ENCODE measurements at regions not wholly inside any gene's neighbourhood (a gene's known extent, or its start where the extent isn't known, plus 50 kb on each side); places are given as distances from the start of the nearest gene placed in this dataset.
A peak's percentile ranks its signal among the peaks of the same experiment; 100 is the strongest.

DNA sequence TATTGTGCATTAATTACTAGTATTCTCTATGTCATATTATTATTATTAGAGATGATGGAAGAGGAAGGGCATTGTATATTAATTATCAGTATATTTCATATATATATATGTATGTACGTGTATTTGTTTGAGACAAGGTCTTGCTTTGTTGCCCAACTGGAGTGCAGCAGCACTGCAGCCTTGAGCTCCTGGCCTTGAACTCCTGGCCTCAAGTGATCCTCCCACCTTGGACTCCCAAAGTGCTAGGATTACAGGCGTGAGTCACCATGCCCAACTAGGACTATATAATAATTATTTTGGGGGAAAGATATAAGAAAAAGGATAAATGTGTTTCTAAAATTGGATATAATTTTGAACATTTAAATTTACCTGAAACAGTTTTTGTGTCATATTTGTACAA, 63.2 kb upstream of the USP24 start:
- H3K4me2 ChIP-seq (ENCODE audit: low read length) = no peak overlapping the region
- H3K4me3 ChIP-seq (ENCODE audit: low read depth, low read length, poor library complexity, severe bottlenecking) = no peak overlapping the region
- H3K4me1 ChIP-seq (ENCODE audit: insufficient read depth, low read length, poor library complexity, severe bottlenecking) = peaks cover 16% of the 10 kb centered on the region
- TF ChIP-seq EZH2phosphoT487 (IDR thresholded peaks at IDR 0.05; ENCODE audit: borderline replicate concordance, low read depth, low read length) = no peak
- TF ChIP-seq, protein P1, sequence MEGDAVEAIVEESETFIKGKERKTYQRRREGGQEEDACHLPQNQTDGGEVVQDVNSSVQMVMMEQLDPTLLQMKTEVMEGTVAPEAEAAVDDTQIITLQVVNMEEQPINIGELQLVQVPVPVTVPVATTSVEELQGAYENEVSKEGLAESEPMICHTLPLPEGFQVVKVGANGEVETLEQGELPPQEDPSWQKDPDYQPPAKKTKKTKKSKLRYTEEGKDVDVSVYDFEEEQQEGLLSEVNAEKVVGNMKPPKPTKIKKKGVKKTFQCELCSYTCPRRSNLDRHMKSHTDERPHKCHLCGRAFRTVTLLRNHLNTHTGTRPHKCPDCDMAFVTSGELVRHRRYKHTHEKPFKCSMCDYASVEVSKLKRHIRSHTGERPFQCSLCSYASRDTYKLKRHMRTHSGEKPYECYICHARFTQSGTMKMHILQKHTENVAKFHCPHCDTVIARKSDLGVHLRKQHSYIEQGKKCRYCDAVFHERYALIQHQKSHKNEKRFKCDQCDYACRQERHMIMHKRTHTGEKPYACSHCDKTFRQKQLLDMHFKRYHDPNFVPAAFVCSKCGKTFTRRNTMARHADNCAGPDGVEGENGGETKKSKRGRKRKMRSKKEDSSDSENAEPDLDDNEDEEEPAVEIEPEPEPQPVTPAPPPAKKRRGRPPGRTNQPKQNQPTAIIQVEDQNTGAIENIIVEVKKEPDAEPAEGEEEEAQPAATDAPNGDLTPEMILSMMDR (conservative IDR thresholded peaks at IDR 0.05; ENCODE audit: low read length) = no peak
- no peaks in the 10 kb centered on the region for H4K20me1 ChIP-seq (ENCODE audit: insufficient read depth, low read length)
- no peaks in the 10 kb centered on the region for H3K79me2 ChIP-seq (ENCODE audit: insufficient read depth, low read depth, low read length)
- intact Hi-C loops (cut with micrococcal nuclease; ENCODE audit: unreplicated experiment) = no loop called here
- no peaks in the 10 kb centered on the region for H3K36me3 ChIP-seq (ENCODE audit: insufficient read depth, low read length)
- no peak overlapping the region for H3K27ac ChIP-seq (ENCODE audit: low read depth, low read length, poor library complexity, severe bottlenecking)
- H3K9me2 ChIP-seq (ENCODE audit: insufficient read depth, low read length) = no peaks in the 10 kb centered on the region
- BruUV-seq (replicated peaks) = no TSS peak
- H3K9me3 ChIP-seq (ENCODE audit: low read length) = no peaks in the 10 kb centered on the region
- DNase-seq (ENCODE audit: low spot score) = no peak
- POLR2A ChIA-PET = interaction anchor here (1.3 kb wide), 1 partner anchor 140 kb away, joined by 4 read pairs; no protein-coding TSS in a partner anchor
- no peak overlapping the region; the same call in 1 of the 2 replicates for H2AFZ ChIP-seq (ENCODE audit: low read length)
- CTCF ChIA-PET (ENCODE audit: unreplicated experiment) = no interaction called here

DNA sequence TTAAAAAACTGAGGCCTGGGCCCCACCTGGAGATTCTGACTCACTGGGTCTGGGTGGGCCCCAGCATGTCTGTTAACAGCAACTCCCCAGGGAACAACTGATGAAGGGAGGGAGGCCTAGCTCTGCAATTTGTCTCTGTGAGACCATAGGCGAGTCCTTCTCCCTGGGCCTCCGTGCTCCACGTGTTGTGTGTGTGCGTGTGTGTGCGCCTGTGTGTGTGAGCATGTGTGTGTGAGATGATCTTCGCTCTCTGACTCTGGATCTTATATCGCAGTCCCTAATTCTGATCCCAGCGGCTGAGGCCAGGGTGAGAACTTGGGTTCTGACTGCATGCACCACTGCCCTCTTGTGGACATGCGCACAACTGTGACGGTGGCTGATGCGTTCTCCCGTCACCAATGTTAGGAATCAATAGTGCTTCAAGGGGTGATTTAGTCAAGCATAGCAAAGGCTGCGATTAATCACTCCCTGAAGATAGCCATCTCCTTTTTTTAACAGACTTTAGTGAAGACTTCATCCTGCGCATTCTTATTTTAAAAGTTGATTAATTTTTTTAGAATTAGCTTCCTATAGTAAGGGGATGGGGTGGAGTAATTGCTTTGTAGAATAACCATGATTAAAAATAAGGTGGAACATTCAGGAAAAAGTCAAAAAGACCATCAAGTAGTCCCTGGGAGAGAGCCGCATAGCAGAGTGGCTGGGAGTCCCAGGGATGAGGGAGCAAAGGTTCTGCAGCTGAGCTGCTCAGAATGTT, 62.4 kb upstream of the USP24 start:
- Histone ChIP-seq H3K4me3 (ENCODE audit: low read depth, low read length, poor library complexity, severe bottlenecking) (peak overlapping the region; percentile 11), H3K27ac (ENCODE audit: low read depth, low read length, poor library complexity, severe bottlenecking) (no peak overlapping the region), H4K20me1 (ENCODE audit: insufficient read depth, low read length) (no peaks in the 10 kb centered on the region), H3K36me3 (ENCODE audit: insufficient read depth, low read length) (no peaks in the 10 kb centered on the region), H3K4me2 (ENCODE audit: low read length) (peak overlapping the region; percentile 64), H2AFZ (ENCODE audit: low read length) (peak overlapping the region; percentile 80; the same call in 1 of the 2 replicates), H3K4me1 (ENCODE audit: insufficient read depth, low read length, poor library complexity, severe bottlenecking) (peaks cover 16% of the 10 kb centered on the region), H3K79me2 (ENCODE audit: insufficient read depth, low read depth, low read length) (no peaks in the 10 kb centered on the region), H3K9me2 (ENCODE audit: insufficient read depth, low read length) (no peaks in the 10 kb centered on the region), H3K9me3 (ENCODE audit: low read length) (no peaks in the 10 kb centered on the region)
- ChIA-PET POLR2A (interaction anchor here (1.3 kb wide), 1 partner anchor 139 kb away, joined by 4 read pairs; no protein-coding TSS in a partner anchor), CTCF (ENCODE audit: unreplicated experiment) (interaction anchor here (0.6 to 1.0 kb wide), 2 partner anchors 68 to 134 kb away, joined by 3 read pairs; no protein-coding TSS in a partner anchor)
- intact Hi-C loops (cut with micrococcal nuclease; ENCODE audit: unreplicated experiment) = loop anchor here (1.0 to 2.0 kb wide), 3 partner anchors 64 to 207 kb away; no protein-coding TSS in a partner anchor
- DNase-seq (ENCODE audit: low spot score) = peak; percentile 82
- TF ChIP-seq EZH2phosphoT487 (IDR thresholded peaks at IDR 0.05; ENCODE audit: borderline replicate concordance, low read depth, low read length) = no peak
- TF ChIP-seq, protein P1 (conservative IDR thresholded peaks at IDR 0.05; ENCODE audit: low read length) = peak; percentile 92
- BruUV-seq (replicated peaks) = no TSS peak
